Suprapubic skin (tissue), 3 donors: ENCODE measurements at regions not wholly inside any gene's neighbourhood (a gene's known extent, or its start where the extent isn't known, plus 50 kb on each side); places are given as distances from the start of the nearest gene placed in this dataset.

ENCODE experiments used
- POLR2AphosphoS5 ChIP-seq, 3 donors: sonication (generic); formaldehyde crosslinking; IDR thresholded peaks; one replicate each; pipeline ENCODE4 v1.6.1; 2017; ENCODE audit warnings: antibody characterized with exemption in 3 of 3
- TF ChIP-seq, protein P1 (sequence below), 2 donors: fragments of 200-600 bp in 1 of 2; fragments of 450-650 bp in 1 of 2; sonication (generic) in 1 of 2; IDR thresholded peaks; one replicate each; pipeline ENCODE4 v1.5.1; 2016 to 2019; ENCODE audit warnings: antibody characterized with exemption in 2 of 2, mild to moderate bottlenecking in 1 of 2, moderate library complexity in 1 of 2

DNA sequence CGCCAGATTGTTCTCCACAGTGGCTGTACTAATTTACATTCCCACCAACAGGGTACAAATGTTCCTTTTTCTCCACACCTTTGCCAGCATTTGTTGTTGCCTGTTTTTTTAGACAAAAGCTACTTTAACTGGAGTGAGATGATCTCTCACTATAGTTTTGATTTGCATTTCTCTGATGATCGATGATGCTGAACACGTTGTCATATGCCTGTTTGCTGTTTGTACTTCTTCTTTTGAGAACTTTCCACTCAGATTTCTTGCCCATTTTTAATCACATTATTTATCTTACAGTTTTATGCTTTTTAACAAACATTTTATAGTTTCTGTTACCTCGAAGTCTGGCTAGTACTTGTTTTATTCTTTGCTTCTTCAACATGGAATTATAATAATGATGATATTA is 643.7 kb upstream of the ALCAM start:
- TF ChIP-seq, protein P1, sequence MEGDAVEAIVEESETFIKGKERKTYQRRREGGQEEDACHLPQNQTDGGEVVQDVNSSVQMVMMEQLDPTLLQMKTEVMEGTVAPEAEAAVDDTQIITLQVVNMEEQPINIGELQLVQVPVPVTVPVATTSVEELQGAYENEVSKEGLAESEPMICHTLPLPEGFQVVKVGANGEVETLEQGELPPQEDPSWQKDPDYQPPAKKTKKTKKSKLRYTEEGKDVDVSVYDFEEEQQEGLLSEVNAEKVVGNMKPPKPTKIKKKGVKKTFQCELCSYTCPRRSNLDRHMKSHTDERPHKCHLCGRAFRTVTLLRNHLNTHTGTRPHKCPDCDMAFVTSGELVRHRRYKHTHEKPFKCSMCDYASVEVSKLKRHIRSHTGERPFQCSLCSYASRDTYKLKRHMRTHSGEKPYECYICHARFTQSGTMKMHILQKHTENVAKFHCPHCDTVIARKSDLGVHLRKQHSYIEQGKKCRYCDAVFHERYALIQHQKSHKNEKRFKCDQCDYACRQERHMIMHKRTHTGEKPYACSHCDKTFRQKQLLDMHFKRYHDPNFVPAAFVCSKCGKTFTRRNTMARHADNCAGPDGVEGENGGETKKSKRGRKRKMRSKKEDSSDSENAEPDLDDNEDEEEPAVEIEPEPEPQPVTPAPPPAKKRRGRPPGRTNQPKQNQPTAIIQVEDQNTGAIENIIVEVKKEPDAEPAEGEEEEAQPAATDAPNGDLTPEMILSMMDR (IDR thresholded peaks at IDR 0.05): no peak
- no peak for TF ChIP-seq POLR2AphosphoS5 (IDR thresholded peaks at IDR 0.05)
